HCT116 (cell line): ENCODE measurements at regions not wholly inside any gene's neighbourhood (a gene's known extent, or its start where the extent isn't known, plus 50 kb on each side); places are given as distances from the start of the nearest gene placed in this dataset.

Experiments used
- ATAC-seq: fragments of 200-7000 bp; cut with Tn5 transposase; 2 replicates; pipeline ENCODE4 v1.9.1; 2020; ENCODE audit warnings: mild to moderate bottlenecking, moderate library complexity
- BruUV-seq: library from RNA; stranded (reverse); fragments of 400-500 nt; replicated peaks from 2 replicates; lab custom pipeline; 2021; lab: Mats Ljungman, UMichigan
- CTCF ChIA-PET: fragments of 300-600 bp; sonication (Branson Sonifier 250); formaldehyde crosslinking; loops from one replicate; lab custom pipeline; 2021; ENCODE audit warnings: antibody characterized with exemption; lab: Charles Lee
- POLR2A ChIA-PET: fragments of 300-600, 350-600 bp; sonication (Branson Sonifier 250); formaldehyde crosslinking; loops from one replicate; lab custom pipeline; 2021; ENCODE audit warnings: antibody characterized with exemption; lab: Charles Lee
- RAD21 ChIA-PET, 2 experiments: fragments of 300-600 bp; sonication (Branson Sonifier 250); formaldehyde crosslinking; loops; one replicate each; lab custom pipeline; 2023; ENCODE audit warnings: low total read pairs in 2 of 2; ENCODE audit not compliant: uncharacterized antibody in 2 of 2, unreplicated experiment in 2 of 2, low non-redundant PET in 1 of 2; lab: Charles Lee
- DNase-seq: peaks from one replicate; pipeline ENCODE4 v3.0.0-alpha.2; 2010; ENCODE audit warnings: low read depth, low spot score
- H2AFZ ChIP-seq: fragments of 200-600 bp; shearing (Covaris generic), sonication (generic); 2 replicates; pipeline ENCODE4 v1.6.1; 2017; ENCODE audit warnings: low read depth, mixed run types, mixed read lengths, antibody characterized with exemption, low read length; ENCODE audit not compliant: poor library complexity, severe bottlenecking
- H3K27ac ChIP-seq: 2 replicates; pipeline ENCODE4 v1.5.1; 2012; ENCODE audit warnings: low read depth, low read length
- H3K27me3 ChIP-seq: fragments of 200-600 bp; sonication (generic); 2 replicates; pipeline ENCODE4 v1.6.1; 2016; ENCODE audit warnings: mixed run types, low read length, mixed read lengths; ENCODE audit not compliant: insufficient read depth
- H3K36me3 ChIP-seq, 2 experiments: fragments of 200-500 bp in 1 of 2; fragments of 200-600 bp in 1 of 2; sonication (Bioruptor generic) in 1 of 2; sonication (generic) in 1 of 2; 2 replicates each; pipeline versions ENCODE4 v1.5.1 to v1.6.1; 2014 to 2016; ENCODE audit warnings: low read length in 2 of 2, inconsistent platforms in 1 of 2, mixed read lengths in 1 of 2, mixed run types in 1 of 2; ENCODE audit not compliant: insufficient read depth in 2 of 2, control insufficient read depth in 1 of 2
- H3K4me1 ChIP-seq, 2 experiments: fragments of 200-600 bp in 1 of 2; sonication (generic) in 1 of 2; 2 replicates each; pipeline versions ENCODE4 v1.5.1 to v1.6.1; 2012 to 2017; ENCODE audit warnings: low read length in 2 of 2, inconsistent platforms in 1 of 2, mild to moderate bottlenecking in 1 of 2, mixed read lengths in 1 of 2, mixed run types in 1 of 2, moderate library complexity in 1 of 2; ENCODE audit not compliant: insufficient read depth in 2 of 2, control insufficient read depth in 1 of 2
- H3K4me2 ChIP-seq: fragments of 200-600 bp; sonication (generic); 2 replicates; pipeline ENCODE4 v1.6.1; 2017; ENCODE audit warnings: mixed run types, low read length, mixed read lengths
- H3K4me3 ChIP-seq, 2 experiments: fragments of 200-600 bp in 1 of 2; sonication (generic) in 1 of 2; replicated peaks in 1 of 2; 2 replicates each; pipeline ENCODE4 v1.5.1; 2011 to 2016; ENCODE audit warnings: low read length in 2 of 2, control low read depth in 1 of 2, low read depth in 1 of 2, mild to moderate bottlenecking in 1 of 2, mixed read lengths in 1 of 2, mixed run types in 1 of 2
- H3K79me2 ChIP-seq: fragments of 200-600 bp; sonication (generic); 2 replicates; pipeline ENCODE4 v1.6.1; 2017; ENCODE audit warnings: mild to moderate bottlenecking, mixed run types, low read length, moderate library complexity, mixed read lengths; ENCODE audit not compliant: insufficient read depth
- H3K9ac ChIP-seq: fragments of 200-600 bp; sonication (generic); 2 replicates; pipeline ENCODE4 v1.6.1; 2016; ENCODE audit warnings: low read length, mixed read lengths
- H3K9me2 ChIP-seq: fragments of 200-600 bp; sonication (generic), shearing (Covaris generic); 2 replicates; pipeline ENCODE4 v1.6.1; 2017; ENCODE audit warnings: mixed run types, mild to moderate bottlenecking, moderate library complexity; ENCODE audit not compliant: insufficient read depth
- H3K9me3 ChIP-seq, 2 experiments: fragments of 200-500 bp in 1 of 2; fragments of 200-600 bp in 1 of 2; sonication (Bioruptor generic) in 1 of 2; sonication (generic) in 1 of 2; 2 replicates each; pipeline ENCODE4 v1.6.1; 2014 to 2017; ENCODE audit warnings: low read length in 2 of 2, mixed read lengths in 2 of 2, inconsistent platforms in 1 of 2, low read depth in 1 of 2, mild to moderate bottlenecking in 1 of 2, mixed run types in 1 of 2, moderate library complexity in 1 of 2; ENCODE audit not compliant: control insufficient read depth in 1 of 2, insufficient read depth in 1 of 2
- H4K20me1 ChIP-seq: fragments of 200-600 bp; sonication (generic), shearing (Covaris generic); 2 replicates; pipeline ENCODE4 v1.6.1; 2017; ENCODE audit warnings: mixed run types, mild to moderate bottlenecking, moderate library complexity; ENCODE audit not compliant: insufficient read depth
- CEBPB ChIP-seq: IDR thresholded peaks from 2 replicates; pipeline ENCODE4 v1.6.1; 2012; ENCODE audit warnings: low read depth
- ELF1 ChIP-seq: IDR thresholded peaks from 2 replicates; pipeline ENCODE4 v1.6.1; 2012; ENCODE audit warnings: low read depth, borderline replicate concordance
- EZH2 ChIP-seq: fragments of 200-600 bp; sonication (generic); IDR thresholded peaks from 2 replicates; pipeline ENCODE4 v1.6.1; 2017; ENCODE audit warnings: antibody characterized with exemption, mixed run types
- JUND ChIP-seq: IDR thresholded peaks from 2 replicates; pipeline ENCODE4 v1.6.1; 2012
- RAD21 ChIP-seq: IDR thresholded peaks from 2 replicates; pipeline ENCODE4 v1.6.1; 2012; ENCODE audit warnings: low read depth, mild to moderate bottlenecking
- SIN3A ChIP-seq: IDR thresholded peaks from 2 replicates; pipeline ENCODE4 v1.6.1; 2012; ENCODE audit warnings: low read depth
- SP1 ChIP-seq: IDR thresholded peaks from 2 replicates; pipeline ENCODE4 v1.6.1; 2012; ENCODE audit warnings: low read depth
- SRF ChIP-seq: IDR thresholded peaks from 2 replicates; pipeline ENCODE4 v1.6.1; 2012; ENCODE audit warnings: low read depth
- YY1 ChIP-seq: IDR thresholded peaks from 2 replicates; pipeline ENCODE4 v1.6.1; 2011; ENCODE audit warnings: low read length, low read depth, moderate library complexity, mild to moderate bottlenecking; ENCODE audit not compliant: insufficient replicate concordance; ENCODE audit errors: extremely low read depth
- ZFX ChIP-seq: fragments of 450-650 bp; IDR thresholded peaks from 2 replicates; pipeline ENCODE4 v1.6.1; 2017
- intact Hi-C: fragments of 100-400 bp; cut with micrococcal nuclease; formaldehyde crosslinking; loops from 2 replicates; pipeline ENCODE4 v1.10.0; 2022
- TF ChIP-seq, protein P1 (sequence below): IDR thresholded peaks from 2 replicates; pipeline ENCODE4 v1.6.1; 2012
- TF ChIP-seq, protein P2 (sequence below): IDR thresholded peaks from 2 replicates; pipeline ENCODE4 v1.6.1; 2012
- TF ChIP-seq, protein P3 (sequence below), 3 experiments: fragments of 200-600 bp in 1 of 3; sonication (generic) in 1 of 3; IDR thresholded peaks in 2 of 3; conservative IDR thresholded peaks in 1 of 3; 2 replicates each; pipeline ENCODE4 v1.5.1; 2012 to 2017; ENCODE audit warnings: low read depth in 2 of 3, low read length in 2 of 3, antibody characterized with exemption in 1 of 3, borderline replicate concordance in 1 of 3, control low read depth in 1 of 3, mild to moderate bottlenecking in 1 of 3, mixed read lengths in 1 of 3, mixed run types in 1 of 3, moderate library complexity in 1 of 3; ENCODE audit not compliant: insufficient read depth in 1 of 3

DNA sequence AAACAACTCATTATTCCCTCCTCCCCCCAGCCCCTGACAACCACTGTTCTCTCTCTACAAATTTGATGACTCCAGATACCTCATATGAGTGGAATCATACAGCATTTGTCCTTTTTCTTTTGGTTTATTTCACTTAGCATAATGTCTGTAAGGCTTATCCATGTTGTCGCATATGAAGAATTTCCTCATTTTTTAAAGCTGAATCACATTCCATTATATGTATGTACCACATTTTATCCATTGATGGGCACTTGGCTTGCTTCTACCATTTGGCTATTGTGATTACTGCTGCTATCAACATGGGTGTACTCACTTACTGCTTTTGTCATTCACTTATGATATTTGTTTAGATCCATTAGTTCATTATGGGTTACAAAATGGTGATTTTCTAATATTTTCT is 112.8 kb downstream of the BUB3 start (continued):
- TF ChIP-seq, protein P1, sequence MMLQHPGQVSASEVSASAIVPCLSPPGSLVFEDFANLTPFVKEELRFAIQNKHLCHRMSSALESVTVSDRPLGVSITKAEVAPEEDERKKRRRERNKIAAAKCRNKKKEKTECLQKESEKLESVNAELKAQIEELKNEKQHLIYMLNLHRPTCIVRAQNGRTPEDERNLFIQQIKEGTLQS = no peak
- TF ChIP-seq YY1 (no peak), SRF (no peak), SP1 (no peak), CEBPB (no peak), SIN3A (no peak), ELF1 (no peak)
- TF ChIP-seq, all 23 proteins: peak for 0

DNA sequence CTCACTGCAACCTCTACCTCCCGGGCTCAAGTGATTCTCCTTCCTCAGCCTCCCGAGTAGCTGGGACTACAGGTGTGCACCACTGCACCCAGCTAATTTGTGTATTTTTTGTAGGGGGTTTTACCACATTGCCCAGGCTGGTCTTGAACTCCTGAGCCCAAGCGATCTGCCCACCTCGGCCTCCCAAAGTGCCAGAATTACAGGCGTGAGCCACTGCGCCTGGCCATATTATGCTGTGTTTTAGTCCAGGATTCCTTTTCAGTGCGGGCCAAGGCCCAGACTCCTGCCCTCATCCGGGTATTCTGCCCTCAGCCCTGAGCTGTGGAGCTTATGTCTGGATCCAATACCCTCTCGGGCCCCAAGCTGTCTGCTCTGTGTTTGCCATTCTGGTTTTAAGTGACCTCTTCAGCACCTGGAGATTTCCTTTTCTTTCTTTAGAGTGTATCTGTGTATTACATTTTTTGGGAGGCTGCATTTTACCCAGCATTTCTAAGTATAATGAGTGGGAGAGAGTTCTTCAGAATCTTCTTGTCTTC is 114.9 kb downstream of the BUB3 start:
- H3K4me1 ChIP-seq = 0 out of 4 replicates have a peak, but pooled peaks cover 0 to 7% of the 10 kb centered on the region in 2 experiments
- RAD21 ChIA-PET = no interaction called here
- BruUV-seq = no TSS peak
- H3K27ac ChIP-seq = no peak overlapping the region
- CTCF ChIA-PET = no interaction called here
- ATAC-seq = no peak
- H3K9ac ChIP-seq = no peak overlapping the region
- DNase-seq = no peak
- no peak overlapping the region for H3K4me2 ChIP-seq
- no peaks in the 10 kb centered on the region for H4K20me1 ChIP-seq
- no peaks in the 10 kb centered on the region for H3K79me2 ChIP-seq
- no peaks in the 10 kb centered on the region for H3K9me3 ChIP-seq
- H3K36me3 ChIP-seq = no peaks in the 10 kb centered on the region
- TF ChIP-seq JUND (no peak), EZH2 (no peak), SRF (no peak), RAD21 (no peak), ZFX (no peak)
- TF ChIP-seq, protein P2, sequence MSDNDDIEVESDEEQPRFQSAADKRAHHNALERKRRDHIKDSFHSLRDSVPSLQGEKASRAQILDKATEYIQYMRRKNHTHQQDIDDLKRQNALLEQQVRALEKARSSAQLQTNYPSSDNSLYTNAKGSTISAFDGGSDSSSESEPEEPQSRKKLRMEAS = no peak
- TF ChIP-seq, protein P1 = no peak
- TF ChIP-seq, protein P3, sequence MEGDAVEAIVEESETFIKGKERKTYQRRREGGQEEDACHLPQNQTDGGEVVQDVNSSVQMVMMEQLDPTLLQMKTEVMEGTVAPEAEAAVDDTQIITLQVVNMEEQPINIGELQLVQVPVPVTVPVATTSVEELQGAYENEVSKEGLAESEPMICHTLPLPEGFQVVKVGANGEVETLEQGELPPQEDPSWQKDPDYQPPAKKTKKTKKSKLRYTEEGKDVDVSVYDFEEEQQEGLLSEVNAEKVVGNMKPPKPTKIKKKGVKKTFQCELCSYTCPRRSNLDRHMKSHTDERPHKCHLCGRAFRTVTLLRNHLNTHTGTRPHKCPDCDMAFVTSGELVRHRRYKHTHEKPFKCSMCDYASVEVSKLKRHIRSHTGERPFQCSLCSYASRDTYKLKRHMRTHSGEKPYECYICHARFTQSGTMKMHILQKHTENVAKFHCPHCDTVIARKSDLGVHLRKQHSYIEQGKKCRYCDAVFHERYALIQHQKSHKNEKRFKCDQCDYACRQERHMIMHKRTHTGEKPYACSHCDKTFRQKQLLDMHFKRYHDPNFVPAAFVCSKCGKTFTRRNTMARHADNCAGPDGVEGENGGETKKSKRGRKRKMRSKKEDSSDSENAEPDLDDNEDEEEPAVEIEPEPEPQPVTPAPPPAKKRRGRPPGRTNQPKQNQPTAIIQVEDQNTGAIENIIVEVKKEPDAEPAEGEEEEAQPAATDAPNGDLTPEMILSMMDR (IDR thresholded peaks at IDR 0.05 in 2 of 3, conservative IDR thresholded peaks at IDR 0.05 in 1 of 3; ENCODE audit: borderline replicate concordance in 1 of 3, insufficient read depth in 1 of 3, low read depth in 2 of 3, low read length in 2 of 3) = no peak
- intact Hi-C loops = no loop called here
- no peak overlapping the region for H3K4me3 ChIP-seq
- POLR2A ChIA-PET = no interaction called here
- H3K9me2 ChIP-seq = no peaks in the 10 kb centered on the region
- H3K27me3 ChIP-seq = no peaks in the 10 kb centered on the region
- H2AFZ ChIP-seq = no peak overlapping the region
